Stimulated activated CD4-positive, alpha-beta T cell treated with anti-CD3 and anti-CD28 coated beads, Interleukin-15, amount 100 ng/mL, for 48 hours (primary cell): ENCODE measurements at regions not wholly inside any gene's neighbourhood (a gene's known extent, or its start where the extent isn't known, plus 50 kb on each side); places are given as distances from the start of the nearest gene placed in this dataset.

Experiments
- DNase-seq, 2 donors: peaks; one replicate each; pipeline ENCODE4 v3.0.0-alpha.2; 2020; ENCODE audit warnings: low read depth in 2 of 2

DNA sequence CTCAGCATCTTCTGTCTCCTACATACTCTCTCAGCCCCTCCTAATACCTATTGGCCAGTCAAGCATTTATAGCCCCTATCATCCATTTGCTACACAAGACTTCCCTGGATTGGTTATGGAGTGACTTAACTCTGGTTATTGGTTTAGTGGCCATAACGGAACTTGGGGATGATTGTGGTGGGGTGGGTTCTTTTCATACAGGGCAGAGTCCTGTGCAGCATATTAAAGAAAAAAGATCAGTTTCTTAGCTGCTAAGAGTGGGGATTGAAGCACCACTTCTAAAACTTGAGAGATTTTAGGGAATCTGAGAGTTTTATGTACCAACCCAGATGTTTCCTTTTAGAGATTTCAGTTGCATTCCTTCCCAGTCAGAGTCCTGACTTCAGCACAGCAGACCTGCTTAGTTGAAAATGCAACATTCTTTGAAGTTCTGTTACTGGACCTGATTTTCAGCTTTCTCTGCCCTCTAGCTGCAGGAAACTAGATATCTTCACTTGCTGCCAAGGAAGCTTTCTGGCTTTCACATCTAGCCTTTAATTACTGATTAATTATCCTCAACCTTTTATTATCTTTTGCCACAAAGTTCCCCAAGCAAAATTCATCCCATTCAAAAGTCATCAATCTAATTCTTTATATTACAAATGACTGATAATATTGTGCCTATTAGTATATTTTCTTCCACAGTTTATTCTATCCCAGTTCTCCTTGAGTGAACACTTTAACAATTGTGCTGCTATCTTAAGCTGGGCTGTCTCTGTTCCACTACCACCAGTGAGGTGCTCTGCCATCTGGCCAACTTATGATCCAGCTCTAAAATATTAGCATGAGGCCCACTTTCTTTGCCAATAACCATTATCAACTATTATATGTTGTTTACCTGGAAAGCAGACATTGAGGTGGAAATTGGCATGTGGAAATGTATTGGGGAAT, 906.0 kb upstream of the ALCAM start:
- DNase-seq, result no peak

DNA sequence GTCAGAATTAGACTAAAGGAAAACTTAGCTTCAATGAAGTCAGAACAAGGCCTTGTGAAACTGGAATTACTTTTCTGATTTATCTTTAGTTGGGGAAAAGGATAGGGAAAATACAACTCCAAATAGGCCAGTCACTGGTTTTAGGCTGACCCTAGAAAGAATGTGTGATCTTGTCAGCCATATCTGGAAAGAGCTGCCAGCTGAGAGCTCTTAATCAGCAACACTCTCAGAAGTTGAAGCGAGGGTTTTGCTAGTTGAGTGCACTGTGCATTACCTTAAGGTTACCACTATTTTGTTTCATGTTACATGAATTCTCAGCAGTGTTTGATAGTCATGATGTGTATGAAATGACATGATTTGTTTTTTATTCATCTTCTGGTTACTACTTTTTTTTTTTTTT, 905.3 kb upstream of the ALCAM start:
- no peak for DNase-seq

DNA sequence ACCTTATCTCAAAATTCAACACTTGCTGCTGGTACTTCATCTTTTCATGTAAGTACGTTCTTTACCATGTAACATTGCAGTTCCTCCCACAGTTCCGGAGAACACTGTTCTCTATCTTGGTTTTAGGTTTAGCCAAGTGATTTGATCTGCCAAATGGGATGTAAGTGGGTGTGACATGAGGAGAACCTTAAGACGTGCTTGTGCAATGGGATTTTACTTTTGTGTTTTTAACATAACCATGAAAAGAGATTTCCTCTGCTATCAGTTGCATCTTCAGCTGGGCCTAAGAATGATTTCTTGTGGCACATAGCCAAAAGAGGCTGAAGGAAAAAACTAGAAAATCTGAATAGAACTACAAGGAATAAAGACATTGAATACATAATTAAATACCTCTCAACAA, 894.5 kb upstream of the ALCAM start:
- DNase-seq, result no peak

DNA sequence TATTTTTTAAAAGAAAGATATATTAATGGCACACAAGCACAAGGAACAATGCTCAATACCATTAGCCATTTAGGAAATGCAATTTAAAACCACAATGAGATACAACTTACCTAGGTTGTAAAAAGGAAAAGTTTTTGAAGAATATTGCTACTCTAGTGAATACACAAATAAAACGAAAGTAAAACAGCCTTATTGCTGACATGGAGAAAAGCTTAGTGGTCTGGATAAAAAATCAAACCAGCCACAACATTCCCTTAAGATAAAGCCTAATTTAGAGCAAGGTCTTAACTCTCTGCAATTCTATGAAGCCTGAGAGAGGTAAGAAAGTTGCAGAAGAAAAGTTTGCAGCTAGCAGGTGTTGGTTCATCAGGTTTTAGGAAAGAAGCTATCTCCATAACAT, 892.7 kb upstream of the ALCAM start:
- no peak for DNase-seq

DNA sequence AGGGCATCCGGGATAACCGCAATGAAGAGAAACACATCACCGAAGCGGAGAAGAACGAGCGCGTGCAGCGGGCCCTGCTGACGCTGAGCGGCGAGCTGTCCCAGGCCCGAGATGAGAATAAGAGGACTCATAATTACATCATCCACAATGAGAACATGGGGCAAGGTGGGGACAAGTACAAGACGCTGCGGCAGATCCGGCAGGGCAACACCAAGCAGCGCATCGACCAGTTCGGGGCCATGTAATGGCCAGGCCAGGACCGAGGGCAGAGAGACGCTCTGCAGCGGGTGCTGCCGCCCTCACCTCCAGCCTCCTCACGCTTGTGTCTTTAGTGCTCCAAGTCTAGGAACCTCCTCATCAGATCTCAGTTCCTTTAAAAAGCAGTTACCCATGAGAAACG, 863.7 kb upstream of the ALCAM start:
- no peak for DNase-seq

DNA sequence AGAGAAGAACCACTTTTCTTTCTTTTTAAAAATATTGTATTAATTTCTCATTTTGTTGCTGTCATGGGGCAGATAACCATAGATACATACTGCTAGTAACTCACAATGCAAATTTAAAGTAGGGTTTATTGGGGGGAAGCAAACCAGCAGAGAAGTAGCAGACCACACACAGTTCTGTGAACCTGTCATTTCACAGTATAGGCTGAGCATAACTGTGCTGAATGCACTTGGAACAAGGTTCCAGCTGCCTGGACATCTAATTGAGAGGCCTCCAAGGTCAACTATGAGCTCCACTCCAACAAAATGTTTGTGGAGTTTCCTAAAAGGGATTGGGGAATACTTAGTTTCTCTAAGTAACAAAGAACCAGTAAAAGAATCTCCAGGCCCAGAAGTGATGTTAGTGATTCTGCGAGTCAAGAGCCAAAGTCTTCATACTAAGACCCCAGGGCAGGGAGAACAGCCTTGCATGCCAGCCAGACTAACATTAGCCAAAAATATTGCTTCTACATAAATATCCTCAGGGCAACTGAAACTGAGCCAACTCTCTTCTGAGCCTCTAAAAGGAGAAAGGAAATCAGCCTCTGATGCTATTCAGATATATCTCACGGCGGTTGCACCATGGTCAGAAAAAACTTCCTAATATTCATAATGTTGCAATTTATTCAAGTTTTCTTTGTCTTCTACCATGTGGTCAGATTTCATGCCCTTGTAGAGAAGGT, 856.4 kb upstream of the ALCAM start:
- DNase-seq, result no peak

DNA sequence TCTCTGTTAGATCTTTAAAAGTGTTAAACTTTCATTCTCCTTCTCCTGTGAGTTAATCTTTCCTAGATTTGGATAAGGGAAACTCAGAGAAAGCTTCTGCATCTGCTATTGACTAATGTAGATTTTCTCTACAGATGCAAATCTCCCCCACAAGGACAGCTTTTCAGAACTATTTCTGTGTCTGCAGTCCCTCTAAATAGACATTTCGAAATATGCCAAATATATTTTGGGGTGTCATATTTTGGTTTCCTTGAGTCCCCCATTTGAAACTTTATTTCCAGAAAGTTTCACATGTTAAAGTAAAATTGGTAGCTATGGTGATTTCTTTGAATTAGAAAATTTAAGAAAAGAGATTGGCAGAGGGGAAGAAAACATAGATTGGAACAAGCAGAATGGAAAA, 852.3 kb upstream of the ALCAM start:
- no peak for DNase-seq

DNA sequence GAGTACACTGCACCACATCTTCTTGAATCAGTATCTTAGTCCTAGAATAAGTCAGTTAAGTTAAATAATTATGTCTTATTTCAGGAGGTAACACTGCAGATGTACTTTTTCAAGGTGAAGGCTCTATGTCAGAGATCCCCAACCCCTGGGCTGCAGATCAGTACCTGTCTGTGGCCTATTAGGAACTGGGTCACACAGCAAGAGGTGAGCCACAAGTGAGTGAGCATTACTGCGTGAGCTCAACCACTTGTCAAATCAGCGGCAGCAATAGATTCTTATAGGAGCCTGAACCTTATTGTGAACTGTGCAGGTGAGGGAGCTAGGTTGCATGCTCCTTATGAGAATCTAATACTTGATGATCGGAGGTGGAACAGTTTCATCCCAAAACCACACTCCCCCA, 851.9 kb upstream of the ALCAM start:
- no peak for DNase-seq

DNA sequence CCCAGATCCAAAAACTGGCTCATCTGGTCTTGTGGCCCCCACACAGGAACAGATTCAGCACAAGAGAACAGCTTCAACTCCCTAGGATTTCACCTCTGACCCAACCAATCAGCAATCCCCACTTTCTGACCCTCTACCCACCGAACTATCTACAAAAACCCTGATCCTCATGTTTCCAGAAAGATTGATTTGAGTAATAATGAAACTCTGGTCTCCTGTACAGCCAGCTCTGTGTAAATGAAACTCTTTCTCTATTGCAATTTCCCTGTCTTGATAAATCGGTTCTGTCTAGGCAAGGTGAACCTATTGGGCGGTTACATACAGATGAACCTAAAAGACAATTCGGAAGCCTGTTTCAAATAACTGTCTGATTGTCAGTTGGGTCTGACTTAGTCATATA, 847.6 kb upstream of the ALCAM start:
- DNase-seq, result no peak

DNA sequence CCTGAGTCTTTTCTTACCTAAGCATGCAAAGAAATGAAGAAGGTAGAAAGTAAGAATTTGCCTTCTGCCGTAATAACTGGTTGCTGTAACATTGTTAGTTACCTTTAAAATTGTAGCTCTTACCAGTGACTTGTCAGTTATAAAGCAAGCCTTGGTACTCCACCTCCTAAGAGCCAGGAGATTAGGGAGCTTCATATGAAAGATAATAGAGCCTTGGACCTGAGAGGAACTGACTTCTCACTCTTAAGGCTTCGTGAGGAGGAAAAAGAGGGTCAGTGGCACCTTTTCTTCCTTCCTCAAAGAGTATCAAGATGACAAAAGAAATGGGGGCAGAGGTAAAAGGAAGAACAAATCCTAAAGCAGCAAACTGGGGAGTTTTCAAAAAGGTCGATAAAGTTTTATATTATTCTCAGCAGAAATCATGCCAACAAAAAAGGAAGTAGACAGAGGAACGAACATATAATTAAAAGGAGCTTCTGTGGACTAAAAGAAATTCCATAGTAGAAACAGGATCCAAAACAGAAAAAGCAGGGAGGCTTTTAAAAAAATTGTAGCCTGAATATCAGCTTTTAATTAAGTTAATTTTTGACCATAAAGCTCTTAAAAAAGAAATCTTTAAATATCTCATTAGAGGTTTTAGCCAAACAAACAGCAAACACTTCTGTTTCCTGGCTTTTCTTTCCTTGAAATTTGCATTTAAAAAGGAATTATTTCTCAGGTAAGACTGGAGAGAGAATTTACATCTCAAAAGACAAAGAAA, 847.1 kb upstream of the ALCAM start:
- DNase-seq, result no peak

DNA sequence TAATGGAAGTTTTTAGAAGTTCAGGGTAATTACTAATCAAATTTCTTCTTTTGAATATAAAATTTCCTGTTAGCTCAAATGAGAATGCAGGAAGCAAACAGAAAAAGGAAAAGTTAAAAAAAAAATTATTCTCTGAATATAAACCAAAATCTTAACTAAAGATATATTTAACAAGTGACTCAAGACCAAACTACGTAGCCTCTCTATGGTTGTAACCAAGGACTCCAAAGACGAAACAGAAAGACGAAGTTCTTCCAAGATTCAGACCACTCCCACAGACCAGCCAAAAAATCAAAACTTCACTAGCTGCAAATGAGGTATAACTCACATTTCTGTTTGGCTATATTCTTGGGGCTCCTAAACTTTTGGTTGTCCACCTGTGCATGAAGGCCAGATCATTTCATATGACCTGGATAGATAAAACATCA, 846.5 kb upstream of the ALCAM start:
- DNase-seq, result no peak

DNA sequence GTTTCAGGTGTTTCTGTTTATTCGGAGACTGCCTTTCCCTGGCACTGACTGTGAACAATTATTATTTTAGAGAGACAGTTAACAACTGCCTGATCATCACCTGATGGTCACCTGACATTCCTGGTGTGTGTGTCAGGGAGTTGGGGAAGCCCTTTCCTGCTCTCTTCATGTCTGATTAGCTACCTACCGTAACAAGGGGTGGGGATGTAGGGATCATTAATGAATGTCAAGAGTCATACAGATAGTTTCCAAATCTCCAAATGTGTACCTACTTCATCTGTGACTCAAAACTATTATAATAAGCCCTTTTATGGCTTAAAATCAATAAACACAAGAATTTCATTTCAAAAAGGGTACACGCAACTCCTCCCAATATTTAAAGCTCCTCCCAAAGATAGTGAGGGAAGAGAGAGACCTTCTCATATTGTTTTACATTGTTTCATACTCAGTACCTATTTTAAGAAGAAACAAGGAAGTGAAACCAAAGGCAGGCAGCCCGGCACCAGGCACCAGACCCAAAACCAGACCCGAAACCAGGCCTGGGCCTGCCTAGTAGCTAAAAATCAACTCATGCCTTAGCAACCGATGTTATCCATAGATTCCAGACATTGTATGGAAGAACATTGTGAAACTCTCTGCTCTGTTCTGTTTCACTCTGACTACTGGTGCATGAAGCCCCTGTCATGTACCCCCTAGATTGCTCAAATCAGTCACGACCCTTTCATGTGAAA, 844.9 kb upstream of the ALCAM start:
- no peak for DNase-seq

DNA sequence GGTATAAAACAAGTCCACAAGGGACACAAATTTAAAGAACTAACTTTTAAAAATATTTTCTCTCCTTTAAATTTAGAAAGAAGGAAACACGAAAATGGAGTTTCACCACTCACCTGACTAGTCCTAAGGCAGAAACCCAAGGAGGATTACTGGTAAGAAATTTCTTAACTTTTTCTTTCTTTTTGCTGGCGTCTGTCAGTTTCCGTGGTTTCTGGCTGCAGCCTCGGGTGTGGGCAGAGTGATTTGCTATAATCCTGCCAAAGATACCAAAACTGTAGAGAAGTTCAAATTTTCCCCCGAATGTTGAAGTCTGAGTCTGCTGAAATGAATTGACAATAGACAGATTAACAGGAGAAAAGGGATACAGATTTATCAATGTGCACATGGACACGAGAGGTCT, 843.6 kb upstream of the ALCAM start:
- no peak for DNase-seq

DNA sequence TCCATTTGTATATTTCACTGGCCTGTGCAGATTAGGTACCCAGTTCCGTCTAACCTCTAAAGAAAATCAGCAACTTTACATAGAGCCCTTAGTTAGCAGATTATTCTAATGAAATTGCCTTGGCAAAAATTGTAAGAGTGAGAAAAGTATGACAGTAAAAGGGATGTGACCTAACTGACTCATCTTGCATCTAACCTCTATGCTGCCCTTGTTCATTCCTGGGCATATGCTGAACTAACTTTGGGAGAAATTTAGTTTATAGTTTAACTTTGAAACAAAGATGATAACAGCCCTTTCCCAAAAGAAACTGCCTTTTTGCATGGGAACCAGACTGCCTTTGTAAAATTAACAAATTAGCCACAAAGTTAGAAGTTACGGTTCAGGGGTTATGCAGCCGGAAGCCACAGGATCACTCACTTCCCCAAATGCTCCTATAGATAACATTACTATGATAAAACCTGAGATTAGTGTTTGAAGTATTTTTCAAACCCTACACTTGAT, 839.8 kb upstream of the ALCAM start:
- DNase-seq, result no peak

DNA sequence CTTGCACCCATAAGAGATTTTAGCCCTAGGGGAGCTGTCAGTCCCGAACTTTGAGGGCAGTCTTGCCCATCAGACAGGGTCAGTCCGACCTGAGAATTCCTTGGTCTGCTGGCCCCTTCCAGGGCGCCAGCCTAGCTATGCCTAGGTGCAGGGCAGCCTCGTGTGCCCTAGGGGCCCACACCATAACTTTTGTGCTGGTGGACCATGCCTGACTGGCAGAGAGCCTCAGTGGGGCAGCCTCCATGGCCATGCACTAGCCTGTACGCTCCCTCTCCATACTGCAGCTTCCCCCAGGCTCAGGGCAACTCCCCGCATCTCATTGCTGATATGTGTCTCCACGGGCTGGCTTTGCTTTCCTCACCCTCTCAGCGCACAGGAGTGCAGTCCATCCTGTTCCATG, 835.8 kb upstream of the ALCAM start:
- DNase-seq, result no peak

DNA sequence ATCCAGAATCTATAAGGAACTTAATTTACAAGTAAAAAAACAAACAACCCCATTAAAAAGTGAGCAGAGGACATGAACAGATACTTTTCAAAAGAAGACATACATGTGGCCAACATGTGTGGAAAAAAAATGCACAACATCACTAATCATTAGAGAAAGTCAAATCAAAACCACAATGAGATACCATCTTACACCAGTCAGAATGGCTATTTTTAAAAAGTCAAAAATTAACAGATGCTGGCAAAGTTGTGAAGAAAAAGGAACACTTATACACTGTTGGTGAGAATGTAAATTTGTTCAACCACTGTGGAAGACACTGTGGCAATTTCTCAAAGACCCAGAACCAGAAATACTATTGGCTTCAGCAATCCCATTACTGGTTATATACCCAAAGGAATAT, 830.0 kb upstream of the ALCAM start:
- DNase-seq, result no peak

DNA sequence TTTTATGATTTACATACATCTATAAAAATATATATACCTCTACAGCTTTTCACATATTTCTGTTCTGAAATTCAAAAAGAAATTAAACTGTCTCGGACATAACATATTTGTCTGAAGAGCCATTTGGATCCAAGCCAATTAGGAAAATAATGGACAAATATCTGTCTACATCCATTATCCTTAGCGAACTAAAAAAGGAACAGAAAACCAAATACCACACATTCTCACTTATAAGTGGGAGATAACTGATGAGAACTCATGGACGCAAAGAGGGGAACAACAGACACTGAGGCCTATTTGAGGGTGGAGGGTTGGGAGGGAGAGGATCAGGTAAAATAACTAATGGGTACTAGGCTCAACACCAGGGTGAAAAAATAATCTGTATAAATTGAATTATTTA, 829.4 kb upstream of the ALCAM start:
- no peak for DNase-seq

DNA sequence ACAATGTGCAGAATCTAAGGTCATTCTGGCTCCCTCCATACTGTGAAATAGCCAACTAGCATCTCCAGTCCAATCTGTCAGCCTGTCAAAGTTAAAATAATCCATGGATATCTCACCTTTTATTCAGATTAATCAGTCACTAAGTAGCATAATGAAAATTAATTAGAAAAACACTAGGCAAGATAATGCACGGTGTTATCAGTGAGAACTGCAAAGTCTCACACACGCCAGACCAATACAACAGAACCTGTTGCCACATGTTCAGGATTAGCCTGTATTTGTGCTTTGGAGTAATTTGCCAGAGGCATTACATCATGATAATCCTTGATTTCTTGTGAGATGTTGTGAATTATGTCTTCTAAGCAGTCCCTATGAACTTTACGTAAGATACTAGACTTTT, 820.4 kb upstream of the ALCAM start:
- no peak for DNase-seq

DNA sequence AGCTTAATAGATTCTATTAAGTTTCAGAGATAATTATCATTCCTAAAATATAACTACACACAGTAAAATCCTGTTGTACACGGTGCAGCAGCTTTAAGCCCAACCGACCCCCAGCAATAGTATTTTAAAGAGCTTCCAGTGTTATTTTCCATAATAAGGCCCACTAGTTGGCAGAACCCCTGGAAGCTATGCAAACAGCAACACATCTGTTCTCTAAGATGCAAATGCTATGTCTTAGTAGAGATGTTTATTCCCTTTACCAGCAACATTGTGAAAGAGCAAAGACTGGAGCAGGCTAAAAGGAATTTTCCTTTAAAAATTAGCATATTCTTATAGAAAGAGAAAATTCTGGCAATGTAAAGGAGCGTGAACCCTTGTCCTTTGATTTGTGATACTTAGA, 819.7 kb upstream of the ALCAM start:
- no peak for DNase-seq

DNA sequence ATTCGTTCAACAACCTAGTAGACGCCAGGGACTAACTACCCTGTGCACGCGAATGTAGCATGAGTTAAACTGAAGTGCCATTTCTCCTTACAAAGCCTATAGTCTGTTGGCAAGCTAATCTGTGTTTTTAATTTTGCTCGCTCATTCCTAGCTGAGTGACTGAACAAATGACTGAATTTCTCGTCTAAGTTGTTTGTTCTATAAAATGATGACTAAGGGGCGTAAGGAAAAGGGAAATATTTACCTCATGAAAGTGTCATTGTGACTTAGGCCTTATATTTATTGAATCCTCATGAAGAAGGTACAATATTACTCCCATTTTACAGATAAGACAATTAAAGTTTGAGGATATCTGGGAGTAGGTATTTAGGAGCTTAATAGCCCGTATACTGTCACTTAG, 818.3 kb upstream of the ALCAM start:
- no peak for DNase-seq

DNA sequence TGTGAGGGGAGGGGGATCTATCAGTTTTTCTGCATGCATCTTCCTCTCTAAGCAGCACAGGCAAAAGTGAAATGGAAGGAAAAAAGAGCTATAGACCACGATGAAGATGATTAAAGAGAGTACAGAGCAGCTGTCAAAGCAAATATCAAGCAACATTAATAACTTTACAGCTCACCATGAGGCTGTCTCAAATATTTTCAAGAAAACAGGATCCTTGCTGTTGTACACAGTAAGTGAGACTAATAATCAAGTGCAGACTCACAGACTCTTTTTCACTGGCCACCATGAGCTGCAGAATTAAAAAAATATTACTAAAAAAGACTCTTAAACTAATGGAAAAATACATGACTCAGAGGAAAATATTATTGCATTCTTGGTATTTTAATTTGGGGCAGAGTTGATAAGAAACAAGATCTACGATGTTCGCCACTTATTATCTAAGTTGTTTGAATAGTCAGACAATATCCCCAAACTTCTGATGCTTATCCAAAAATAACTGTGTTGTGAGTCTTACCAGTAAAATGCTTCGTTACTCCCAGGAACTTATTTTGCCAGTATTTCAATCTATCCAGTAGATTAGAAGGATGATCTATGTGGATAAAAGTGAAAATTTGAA, 817.5 kb upstream of the ALCAM start:
- DNase-seq, result no peak
